ENCODE measurements at regions not wholly inside any gene's neighbourhood (a gene's known extent, or its start where the extent isn't known, plus 50 kb on each side); places are given as distances from the start of the nearest gene placed in this dataset.

DNA sequence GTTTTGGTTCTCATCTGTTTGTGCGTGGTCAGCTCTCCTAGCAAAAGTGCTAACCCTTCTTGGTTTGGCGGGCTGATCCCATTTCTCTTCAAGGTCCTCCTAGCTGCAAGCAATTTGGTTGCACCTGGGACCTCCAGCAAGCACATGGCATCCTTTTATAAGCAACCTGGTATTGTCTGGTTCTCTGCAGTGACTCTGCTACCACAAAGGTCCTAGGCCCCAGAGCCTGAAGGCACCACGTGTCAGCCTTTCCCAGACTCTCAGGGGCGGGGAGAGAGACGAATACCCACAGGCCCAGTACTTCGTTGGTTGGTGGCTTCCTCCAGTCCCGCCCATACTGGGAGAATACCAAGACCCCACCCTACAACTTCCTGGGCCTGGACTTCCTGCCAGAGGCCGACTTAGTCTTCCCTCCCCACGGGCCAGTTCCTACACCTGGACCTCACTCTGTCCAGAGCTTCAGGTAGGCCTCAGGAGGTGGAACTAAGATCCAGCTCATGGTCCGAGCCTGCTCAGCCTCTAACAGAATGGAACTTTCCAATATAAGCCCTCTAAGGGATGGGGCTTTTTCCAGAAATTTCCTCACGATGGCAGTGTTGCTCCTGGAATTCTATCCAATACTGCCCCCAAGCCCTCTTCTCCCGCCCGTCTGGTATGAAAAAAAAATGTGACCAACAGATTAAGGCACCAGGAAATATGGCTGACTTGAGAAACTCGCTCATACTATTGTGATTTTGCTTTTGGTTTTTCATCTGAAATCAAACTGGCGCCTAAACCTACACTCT lies 192.5 kb upstream of the STK26 start:
- Histone ChIP-seq H3K9me3 (no peaks in the 10 kb centered on the region), H3K27me3 (replicated peaks in 1 of 7) (peaks cover 0 to 2% (median 0%) of the 10 kb centered on the region in 7 donors), H3K4me1 (peaks cover 0 to 34% (median 1%) of the 10 kb centered on the region in 6 donors), H3K4me3 (peak overlapping the region in 5 of 8 donors; percentile 8 to 60 (median 12)), H3K27ac (peak overlapping the region in 6 of 8 donors; percentile 16 to 63 (median 55)), H3K36me3 (no peaks in the 10 kb centered on the region)
- WGBS, 5 donors, result 16 to 32% (median 22%) methylated on average over 8 to 15 of the region's 15 CpGs
- TF ChIP-seq POLR2A (IDR thresholded peaks at IDR 0.05) (no peak), POLR2AphosphoS5 (IDR thresholded peaks at IDR 0.05) (peak in 1 of 3 donors; percentile 9)
- TF ChIP-seq, protein P1, sequence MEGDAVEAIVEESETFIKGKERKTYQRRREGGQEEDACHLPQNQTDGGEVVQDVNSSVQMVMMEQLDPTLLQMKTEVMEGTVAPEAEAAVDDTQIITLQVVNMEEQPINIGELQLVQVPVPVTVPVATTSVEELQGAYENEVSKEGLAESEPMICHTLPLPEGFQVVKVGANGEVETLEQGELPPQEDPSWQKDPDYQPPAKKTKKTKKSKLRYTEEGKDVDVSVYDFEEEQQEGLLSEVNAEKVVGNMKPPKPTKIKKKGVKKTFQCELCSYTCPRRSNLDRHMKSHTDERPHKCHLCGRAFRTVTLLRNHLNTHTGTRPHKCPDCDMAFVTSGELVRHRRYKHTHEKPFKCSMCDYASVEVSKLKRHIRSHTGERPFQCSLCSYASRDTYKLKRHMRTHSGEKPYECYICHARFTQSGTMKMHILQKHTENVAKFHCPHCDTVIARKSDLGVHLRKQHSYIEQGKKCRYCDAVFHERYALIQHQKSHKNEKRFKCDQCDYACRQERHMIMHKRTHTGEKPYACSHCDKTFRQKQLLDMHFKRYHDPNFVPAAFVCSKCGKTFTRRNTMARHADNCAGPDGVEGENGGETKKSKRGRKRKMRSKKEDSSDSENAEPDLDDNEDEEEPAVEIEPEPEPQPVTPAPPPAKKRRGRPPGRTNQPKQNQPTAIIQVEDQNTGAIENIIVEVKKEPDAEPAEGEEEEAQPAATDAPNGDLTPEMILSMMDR (IDR thresholded peaks at IDR 0.05 in 8 of 11, conservative IDR thresholded peaks at IDR 0.05 in 3 of 11), result peak; percentile 24 to 77 (median 40)
- peak; percentile 80 for DNase-seq
- intact Hi-C loops (cut with DNase I; ENCODE audit: low total_unique reads), result no loop called here

DNA sequence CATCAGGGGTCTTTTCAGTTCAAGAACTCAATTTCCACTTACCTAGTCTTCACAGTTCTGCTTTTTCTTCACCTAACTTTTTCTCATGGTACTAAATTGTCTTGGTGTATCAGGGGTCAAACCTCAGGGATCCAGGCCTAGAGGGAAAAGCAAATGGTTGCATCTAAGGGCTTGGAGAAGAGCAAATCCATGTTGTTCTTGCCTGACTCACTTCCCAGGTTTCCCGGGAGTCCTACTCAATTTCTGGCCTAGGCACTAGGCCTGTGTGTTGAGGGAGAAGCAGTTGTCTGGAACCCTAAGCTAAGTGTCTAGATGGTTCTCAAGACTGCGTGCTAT lies 191.9 kb upstream of the STK26 start:
- DNase-seq, result no peak
- Histone ChIP-seq H3K4me1 (peaks cover 0 to 34% (median 1%) of the 10 kb centered on the region in 6 donors), H3K4me3 (peak overlapping the region in 3 of 8 donors; percentile 8 to 60 (median 31)), H3K27me3 (replicated peaks in 1 of 7) (peaks cover 0 to 3% (median 0%) of the 10 kb centered on the region in 7 donors), H3K36me3 (no peaks in the 10 kb centered on the region), H3K9me3 (no peaks in the 10 kb centered on the region), H3K27ac (peak overlapping the region in 6 of 8 donors; percentile 16 to 63 (median 55))
- no peak for TF ChIP-seq POLR2A (IDR thresholded peaks at IDR 0.05)
- TF ChIP-seq, protein P1 (IDR thresholded peaks at IDR 0.05 in 8 of 11, conservative IDR thresholded peaks at IDR 0.05 in 3 of 11), result no peak
- no peak for TF ChIP-seq POLR2AphosphoS5 (IDR thresholded peaks at IDR 0.05)
- intact Hi-C loops (cut with DNase I; ENCODE audit: low total_unique reads), result no loop called here
- 63 to 77% (median 67%) methylated on average over 2 of the region's 2 CpGs for WGBS, 5 donors

DNA sequence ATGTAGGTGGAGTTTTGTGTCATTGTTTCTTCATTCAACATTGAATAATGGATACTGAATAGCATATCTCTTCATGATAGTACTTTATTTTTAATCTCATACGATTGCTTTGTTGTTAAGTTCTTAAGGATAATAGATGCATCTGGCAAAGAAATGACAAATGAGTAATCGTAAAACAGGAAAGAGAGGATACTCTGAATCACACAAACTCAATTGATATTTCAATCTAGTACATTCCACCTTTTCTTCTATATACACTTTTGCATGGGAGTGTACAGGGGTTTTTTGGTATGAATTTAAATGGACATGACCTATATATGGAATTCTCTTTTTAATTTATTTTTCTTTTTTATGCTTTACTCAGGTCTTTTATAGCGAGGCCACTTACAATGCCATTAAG lies 186.9 kb upstream of the STK26 start:
- Histone ChIP-seq H3K27ac (no peak overlapping the region), H3K4me3 (no peak overlapping the region), H3K4me1 (peaks cover 0 to 5% (median 0%) of the 10 kb centered on the region in 6 donors), H3K27me3 (replicated peaks in 1 of 7) (peaks cover 0 to 6% (median 3%) of the 10 kb centered on the region in 7 donors), H3K36me3 (no peaks in the 10 kb centered on the region), H3K9me3 (no peaks in the 10 kb centered on the region)
- intact Hi-C loops (cut with DNase I; ENCODE audit: low total_unique reads), result no loop called here
- no peak for TF ChIP-seq POLR2AphosphoS5 (IDR thresholded peaks at IDR 0.05)
- TF ChIP-seq, protein P1 (IDR thresholded peaks at IDR 0.05 in 8 of 11, conservative IDR thresholded peaks at IDR 0.05 in 3 of 11), result no peak
- no peak for TF ChIP-seq POLR2A (IDR thresholded peaks at IDR 0.05)
- WGBS, 5 donors, result 64 to 86% (median 80%) methylated on average over 3 of the region's 3 CpGs
- DNase-seq, result no peak

DNA sequence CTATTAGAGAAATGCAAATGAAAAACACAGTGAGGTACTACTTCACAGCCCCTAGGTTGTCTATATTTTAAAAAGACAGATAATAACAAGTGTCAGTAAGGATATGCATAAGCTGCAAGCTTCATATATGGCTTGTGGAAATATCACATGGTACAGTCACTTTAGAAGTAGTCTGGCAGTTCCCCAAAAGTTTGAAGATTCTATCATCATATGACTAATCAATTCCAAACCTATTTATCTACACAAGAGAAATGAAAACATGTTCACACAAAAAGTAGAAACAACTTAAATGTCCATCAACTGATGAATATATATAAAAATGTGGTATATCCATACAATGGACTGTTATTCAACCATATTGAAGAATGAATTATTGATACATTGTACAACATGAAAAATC lies 185.8 kb upstream of the STK26 start:
- Histone ChIP-seq H3K27me3 (replicated peaks in 1 of 7) (peaks cover 0 to 16% (median 3%) of the 10 kb centered on the region in 7 donors), H3K27ac (no peak overlapping the region), H3K36me3 (no peaks in the 10 kb centered on the region), H3K9me3 (no peaks in the 10 kb centered on the region), H3K4me3 (no peak overlapping the region), H3K4me1 (peaks cover 0 to 8% (median 0%) of the 10 kb centered on the region in 6 donors)
- TF ChIP-seq POLR2AphosphoS5 (IDR thresholded peaks at IDR 0.05) (no peak), POLR2A (IDR thresholded peaks at IDR 0.05) (no peak)
- TF ChIP-seq, protein P1 (IDR thresholded peaks at IDR 0.05 in 8 of 11, conservative IDR thresholded peaks at IDR 0.05 in 3 of 11), result no peak
- intact Hi-C loops (cut with DNase I; ENCODE audit: low total_unique reads), result no loop called here
- DNase-seq, result no peak

All from spleen (tissue), 11 donors.